GM23338 (cell line): ENCODE measurements at regions not wholly inside any gene's neighbourhood (a gene's known extent, or its start where the extent isn't known, plus 50 kb on each side); places are given as distances from the start of the nearest gene placed in this dataset.
A peak's percentile ranks its signal among the peaks of the same experiment; 100 is the strongest.

Experiments used
- ATAC-seq: fragments of 200-7000 bp; cut with Tn5 transposase; 3 replicates; pipeline ENCODE4 v1.9.1; 2020
- DNase-seq: peaks from one replicate; pipeline ENCODE4 v3.0.0-alpha.2; 2015; ENCODE audit warnings: low spot score
- H2AFZ ChIP-seq: fragments of 200-600 bp; sonication (generic); 2 replicates; pipeline ENCODE4 v1.8.0; 2016; ENCODE audit warnings: antibody characterized with exemption, mild to moderate bottlenecking, moderate library complexity
- H3F3A ChIP-seq: fragments of 200-600 bp; sonication (generic); replicated peaks from 2 replicates; pipeline ENCODE4 v1.8.0; 2017; ENCODE audit warnings: antibody characterized with exemption, mixed run types, low read depth
- H3K27ac ChIP-seq: fragments of 200-600 bp; sonication (generic); 2 replicates; pipeline ENCODE4 v1.6.1; 2016; ENCODE audit warnings: low read depth
- H3K27me3 ChIP-seq: fragments of 200-600 bp; sonication (generic); 2 replicates; pipeline ENCODE4 v1.8.0; 2016; ENCODE audit warnings: mild to moderate bottlenecking, mixed run types, moderate library complexity; ENCODE audit not compliant: insufficient read depth
- H3K36me3 ChIP-seq: fragments of 200-600 bp; sonication (generic); 2 replicates; pipeline ENCODE4 v1.8.0; 2016; ENCODE audit warnings: mild to moderate bottlenecking; ENCODE audit not compliant: insufficient read depth
- H3K4me1 ChIP-seq: fragments of 200-600 bp; sonication (generic); 2 replicates; pipeline ENCODE4 v1.8.0; 2016; ENCODE audit warnings: mild to moderate bottlenecking, moderate library complexity; ENCODE audit not compliant: insufficient read depth
- H3K4me2 ChIP-seq: fragments of 200-600 bp; sonication (generic); 2 replicates; pipeline ENCODE4 v1.7.1; 2017; ENCODE audit warnings: mixed run types
- H3K4me3 ChIP-seq: fragments of 200-600 bp; sonication (generic); 2 replicates; pipeline ENCODE4 v1.6.1; 2016; ENCODE audit warnings: mixed run types
- H3K79me2 ChIP-seq: fragments of 200-600 bp; sonication (generic); replicated peaks from 2 replicates; pipeline ENCODE4 v1.8.0; 2017; ENCODE audit warnings: mild to moderate bottlenecking; ENCODE audit not compliant: insufficient read depth
- H3K9me2 ChIP-seq: fragments of 200-600 bp; sonication (generic); 2 replicates; pipeline ENCODE4 v1.8.0; 2017; ENCODE audit not compliant: insufficient read depth
- H4K20me1 ChIP-seq: fragments of 200-600 bp; sonication (generic); replicated peaks from 2 replicates; pipeline ENCODE4 v1.8.0; 2017; ENCODE audit warnings: mild to moderate bottlenecking; ENCODE audit not compliant: insufficient read depth
- H3K27ac Mint-ChIP-seq: 2 replicates; pipeline ENCODE4 v1.8.0; 2020; ENCODE audit warnings: inconsistent platforms, mild to moderate bottlenecking, moderate library complexity, mixed read lengths
- H3K27me3 Mint-ChIP-seq: 3 replicates; pipeline ENCODE4 v1.8.0; 2022; ENCODE audit warnings: low read depth, mild to moderate bottlenecking, moderate library complexity, mixed read lengths, inconsistent platforms; ENCODE audit not compliant: insufficient read depth, poor library complexity
- H3K36me3 Mint-ChIP-seq: 3 replicates; pipeline ENCODE4 v1.8.0; 2021; ENCODE audit warnings: low read depth, mild to moderate bottlenecking, inconsistent platforms, moderate library complexity, mixed read lengths
- H3K4me1 Mint-ChIP-seq: 3 replicates; pipeline ENCODE4 v1.8.0; 2020; ENCODE audit warnings: mild to moderate bottlenecking, inconsistent platforms, mixed read lengths
- H3K4me3 Mint-ChIP-seq: 3 replicates; pipeline ENCODE4 v1.8.0; 2021; ENCODE audit warnings: moderate library complexity, mild to moderate bottlenecking, inconsistent platforms, mixed read lengths
- H3K9me3 Mint-ChIP-seq: 3 replicates; pipeline ENCODE4 v1.8.0; 2020; ENCODE audit warnings: moderate library complexity, mild to moderate bottlenecking, inconsistent platforms, mixed read lengths
- CREB1 ChIP-seq: fragments of 250-450 bp; sonication (Bioruptor Pico); IDR thresholded peaks from 2 replicates; pipeline ENCODE4 v1.5.0; 2020; ENCODE audit warnings: low read depth, mild to moderate bottlenecking, moderate library complexity
- CTCF ChIP-seq, 2 experiments: fragments of 200-600 bp in 1 of 2; sonication (generic) in 1 of 2; conservative IDR thresholded peaks; 2 replicates each; pipeline versions ENCODE4 v1.5.1 to v1.6.1; 2016 to 2017; ENCODE audit warnings: antibody characterized with exemption in 2 of 2, low read depth in 2 of 2, mild to moderate bottlenecking in 2 of 2, moderate library complexity in 1 of 2
- ETS1 ChIP-seq: IDR thresholded peaks from 2 replicates; pipeline ENCODE4 v1.6.1; 2016; ENCODE audit warnings: antibody characterized with exemption
- POLR2AphosphoS5 ChIP-seq: IDR thresholded peaks from 2 replicates; pipeline ENCODE4 v1.6.1; 2016; ENCODE audit warnings: antibody characterized with exemption, low read depth
- REST ChIP-seq: IDR thresholded peaks from one replicate; pipeline ENCODE4 v1.6.1; 2018; ENCODE audit warnings: antibody characterized with exemption; ENCODE audit not compliant: unreplicated experiment
- ZNF462 ChIP-seq: fragments of 250-450 bp; sonication (Bioruptor Pico); IDR thresholded peaks from 2 replicates; pipeline ENCODE4 v1.5.0; 2020; ENCODE audit warnings: mild to moderate bottlenecking, moderate library complexity

GRCh38 chr10:33534416-33534815 lies 199.9 kb upstream of the NRP1 start:
- Histone ChIP-seq H3K27me3 (no peaks in the 10 kb centered on the region), H3K27ac (no peak overlapping the region), H3K79me2 (no peaks in the 10 kb centered on the region), H2AFZ (no peak overlapping the region), H3K4me1 (peaks cover 28% of the 10 kb centered on the region; the same call in 1 of the 2 replicates), H3F3A (no peaks in the 10 kb centered on the region), H4K20me1 (no peaks in the 10 kb centered on the region), H3K9me2 (no peaks in the 10 kb centered on the region; the same call in none of the 2 replicates), H3K4me3 (no peak overlapping the region), H3K36me3 (no peaks in the 10 kb centered on the region), H3K4me2 (no peak overlapping the region)
- peaks cover 26% of the 10 kb centered on the region for H3K4me1 Mint-ChIP-seq
- H3K27me3 Mint-ChIP-seq, result peaks cover 4% of the 10 kb centered on the region
- no peak overlapping the region for H3K4me3 Mint-ChIP-seq
- H3K9me3 Mint-ChIP-seq, result peaks cover 13% of the 10 kb centered on the region
- ATAC-seq, result no peak
- no peak for DNase-seq
- peaks cover 7% of the 10 kb centered on the region; the same call in 2 of the 3 replicates for H3K36me3 Mint-ChIP-seq
- TF ChIP-seq CTCF (conservative IDR thresholded peaks at IDR 0.05; ENCODE audit: low read depth in 2 of 2), result no peak
- H3K27ac Mint-ChIP-seq, result no peak overlapping the region

- DNase-seq, result no peak
- Histone ChIP-seq H2AFZ (peak overlapping the region; percentile 74), H3K27me3 (no peaks in the 10 kb centered on the region), H3K4me3 (no peak overlapping the region), H3K79me2 (no peaks in the 10 kb centered on the region), H3K4me2 (no peak overlapping the region), H3K36me3 (no peaks in the 10 kb centered on the region), H3K9me2 (no peaks in the 10 kb centered on the region; the same call in none of the 2 replicates), H3K4me1 (peaks cover 28% of the 10 kb centered on the region; the same call in 1 of the 2 replicates), H3K27ac (no peak overlapping the region), H4K20me1 (no peaks in the 10 kb centered on the region), H3F3A (no peaks in the 10 kb centered on the region)
- Mint-ChIP-seq H3K36me3 (peaks cover 10% of the 10 kb centered on the region; the same call in 2 of the 3 replicates), H3K4me1 (peaks cover 26% of the 10 kb centered on the region), H3K27ac (no peak overlapping the region), H3K27me3 (peaks cover 4% of the 10 kb centered on the region), H3K4me3 (no peak overlapping the region), H3K9me3 (peaks cover 10% of the 10 kb centered on the region)
- no peak for ATAC-seq
- no peak for TF ChIP-seq POLR2AphosphoS5
- TF ChIP-seq REST, result no peak
- no peak for TF ChIP-seq CTCF (conservative IDR thresholded peaks at IDR 0.05; ENCODE audit: low read depth in 2 of 2)
- no peak for TF ChIP-seq ETS1
- TF ChIP-seq ZNF462, result no peak
- no peak for TF ChIP-seq CREB1 (CRISPR knock-in tag)
Observed at GRCh38 chr10:33533612-33534011, 199.1 kb upstream of the NRP1 start.
